ENCODE measurements at regions not wholly inside any gene's neighbourhood (a gene's known extent, or its start where the extent isn't known, plus 50 kb on each side); places are given as distances from the start of the nearest gene placed in this dataset.

GRCh38 chr14:42961509-42961908, 1354.8 kb downstream of the LRFN5 start:
- no peak for DNase-seq (ENCODE audit: low spot score)

- DNase-seq (ENCODE audit: low spot score): no peak
These were observed 1343.7 kb downstream of the LRFN5 start for GRCh38 chr14:42950363-42950762.

- no peak for DNase-seq (ENCODE audit: low spot score)
These were observed 1341.3 kb downstream of the LRFN5 start for GRCh38 chr14:42947991-42948390.

GRCh38 chr14:42944284-42944683, 1337.6 kb downstream of the LRFN5 start:
- peak; percentile 6 for DNase-seq (ENCODE audit: low spot score)

GRCh38 chr14:42931308-42931707, 1324.6 kb downstream of the LRFN5 start:
- DNase-seq (ENCODE audit: low spot score): no peak

- peak; percentile 37 for DNase-seq (ENCODE audit: low spot score)
These were observed 1323.3 kb downstream of the LRFN5 start for GRCh38 chr14:42929806-42930480.

- DNase-seq (ENCODE audit: low spot score): no peak
These were observed 1320.6 kb downstream of the LRFN5 start for GRCh38 chr14:42927313-42927712.

- no peak for DNase-seq (ENCODE audit: low spot score)
These were observed 1315.2 kb downstream of the LRFN5 start for GRCh38 chr14:42921901-42922300.

- DNase-seq (ENCODE audit: low spot score): no peak
These were observed 1311.9 kb downstream of the LRFN5 start for GRCh38 chr14:42918615-42919014.

- no peak for DNase-seq (ENCODE audit: low spot score)
These were observed 1305.0 kb downstream of the LRFN5 start for GRCh38 chr14:42911642-42912041.

- DNase-seq (ENCODE audit: low spot score): no peak
These were observed 1303.0 kb downstream of the LRFN5 start for GRCh38 chr14:42909659-42910058.

GRCh38 chr14:42893183-42893582, 1286.5 kb downstream of the LRFN5 start:
- DNase-seq (ENCODE audit: low spot score): no peak

GRCh38 chr14:42884100-42884499, 1277.4 kb downstream of the LRFN5 start:
- peak; percentile 19 for DNase-seq (ENCODE audit: low spot score)

GRCh38 chr14:42877716-42878115, 1271.0 kb downstream of the LRFN5 start:
- DNase-seq (ENCODE audit: low spot score): no peak

GRCh38 chr14:42872786-42873185, 1266.1 kb downstream of the LRFN5 start:
- no peak for DNase-seq (ENCODE audit: low spot score)

GRCh38 chr14:42869681-42870080, 1263.0 kb downstream of the LRFN5 start:
- DNase-seq (ENCODE audit: low spot score): no peak

GRCh38 chr14:42862114-42862513, 1255.4 kb downstream of the LRFN5 start:
- no peak for DNase-seq (ENCODE audit: low spot score)

- no peak for DNase-seq (ENCODE audit: low spot score)
These were observed 1253.7 kb downstream of the LRFN5 start for GRCh38 chr14:42860371-42860770.

GRCh38 chr14:42856106-42856505, 1249.4 kb downstream of the LRFN5 start:
- no peak for DNase-seq (ENCODE audit: low spot score)

- DNase-seq (ENCODE audit: low spot score): peak; percentile 27
These were observed 1248.4 kb downstream of the LRFN5 start for GRCh38 chr14:42855085-42855484.

GRCh38 chr14:42854061-42854460, 1247.4 kb downstream of the LRFN5 start:
- no peak for DNase-seq (ENCODE audit: low spot score)

GRCh38 chr14:42848652-42849051, 1242.0 kb downstream of the LRFN5 start:
- no peak for DNase-seq (ENCODE audit: low spot score)

- DNase-seq (ENCODE audit: low spot score): no peak
These were observed 1208.1 kb downstream of the LRFN5 start for GRCh38 chr14:42814817-42815216.

GRCh38 chr14:42806909-42807315, 1200.2 kb downstream of the LRFN5 start:
- DNase-seq (ENCODE audit: low spot score): peak; percentile 87

Data from umbilical cord (tissue), 1 donor.